ENCODE measurements at regions not wholly inside any gene's neighbourhood (a gene's known extent, or its start where the extent isn't known, plus 50 kb on each side); places are given as distances from the start of the nearest gene placed in this dataset.

- peaks cover 5% of the 10 kb centered on the region for H3K27me3 Mint-ChIP-seq (ENCODE audit: insufficient read depth, low read depth)
- H3K27ac Mint-ChIP-seq, result no peak overlapping the region
- Histone ChIP-seq H3K27ac (no peak overlapping the region), H3K27me3 (no peaks in the 10 kb centered on the region), H4K20me1 (ENCODE audit: low read depth) (no peaks in the 10 kb centered on the region), H3F3A (ENCODE audit: low read depth) (no peaks in the 10 kb centered on the region), H3K9ac (no peak overlapping the region), H3K4me2 (no peak overlapping the region), H2AFZ (replicated peaks) (no peak overlapping the region), H3K79me2 (ENCODE audit: low read depth) (no peaks in the 10 kb centered on the region), H3K4me1 (peaks cover 14% of the 10 kb centered on the region), H3K4me3 (no peak overlapping the region), H3K9me3 (ENCODE audit: low read depth) (no peaks in the 10 kb centered on the region), H3K36me3 (no peaks in the 10 kb centered on the region)
- TF ChIP-seq CTCF (IDR thresholded peaks at IDR 0.05) (no peak), EZH2phosphoT487 (IDR thresholded peaks at IDR 0.05) (no peak), EZH2 (IDR thresholded peaks at IDR 0.05) (no peak)
- no peak for DNase-seq (ENCODE audit: low spot score)
- no peaks in the 10 kb centered on the region for H3K9me3 Mint-ChIP-seq
- peaks cover 8% of the 10 kb centered on the region for H3K4me1 Mint-ChIP-seq
- H3K4me3 Mint-ChIP-seq, result no peak overlapping the region
- no peaks in the 10 kb centered on the region for H3K36me3 Mint-ChIP-seq
Observed at GRCh38 chr3:40912461-40912860, 286.8 kb upstream of the CTNNB1 start.

- Mint-ChIP-seq H3K36me3 (no peaks in the 10 kb centered on the region), H3K9me3 (no peaks in the 10 kb centered on the region), H3K27me3 (ENCODE audit: insufficient read depth, low read depth) (peaks cover 5% of the 10 kb centered on the region), H3K27ac (no peak overlapping the region), H3K4me1 (peaks cover 6% of the 10 kb centered on the region), H3K4me3 (no peak overlapping the region)
- H3K9ac ChIP-seq, result no peak overlapping the region
- no peak for DNase-seq (ENCODE audit: low spot score)
- no peak overlapping the region for H3K4me2 ChIP-seq
- TF ChIP-seq EZH2 (IDR thresholded peaks at IDR 0.05) (no peak), CTCF (IDR thresholded peaks at IDR 0.05) (no peak)
- H3K36me3 ChIP-seq, result no peaks in the 10 kb centered on the region
- H3K9me3 ChIP-seq (ENCODE audit: low read depth), result no peaks in the 10 kb centered on the region
- no peaks in the 10 kb centered on the region for H3K79me2 ChIP-seq (ENCODE audit: low read depth)
- no peak overlapping the region for H3K27ac ChIP-seq
- peaks cover 13% of the 10 kb centered on the region for H3K4me1 ChIP-seq
- H2AFZ ChIP-seq (replicated peaks), result no peak overlapping the region
- no peaks in the 10 kb centered on the region for H4K20me1 ChIP-seq (ENCODE audit: low read depth)
- no peaks in the 10 kb centered on the region for H3F3A ChIP-seq (ENCODE audit: low read depth)
- H3K27me3 ChIP-seq, result no peaks in the 10 kb centered on the region
- no peak overlapping the region for H3K4me3 ChIP-seq
Observed at GRCh38 chr3:40913192-40913591, 286.1 kb upstream of the CTNNB1 start.

DNA sequence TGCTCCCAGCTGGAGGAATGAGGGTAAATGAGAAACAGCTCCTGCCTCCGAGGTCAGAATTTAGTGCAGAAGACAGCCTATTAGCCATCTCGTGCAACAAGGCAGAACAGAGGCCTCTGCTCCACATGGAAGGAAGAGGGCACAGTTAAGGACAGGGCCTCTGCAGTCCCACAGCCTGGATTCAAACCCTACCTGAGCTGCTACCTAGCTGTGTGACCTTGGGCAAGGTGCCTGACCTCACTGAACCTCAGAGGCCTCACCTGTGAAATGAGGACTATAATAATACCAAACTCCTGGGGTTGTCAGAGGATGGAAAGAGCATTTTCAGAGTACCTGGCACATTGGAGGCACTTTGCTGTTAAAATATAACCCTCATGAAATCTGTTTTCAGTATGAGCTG is 285.7 kb upstream of the CTNNB1 start:
- H4K20me1 ChIP-seq (ENCODE audit: low read depth), result no peaks in the 10 kb centered on the region
- no peak overlapping the region for H3K4me3 Mint-ChIP-seq
- H3K36me3 ChIP-seq, result no peaks in the 10 kb centered on the region
- no peaks in the 10 kb centered on the region for H3K9me3 ChIP-seq (ENCODE audit: low read depth)
- no peak overlapping the region for H3K9ac ChIP-seq
- TF ChIP-seq CTCF (IDR thresholded peaks at IDR 0.05), result no peak
- no peaks in the 10 kb centered on the region for H3K36me3 Mint-ChIP-seq
- no peak overlapping the region for H2AFZ ChIP-seq (replicated peaks)
- H3K4me3 ChIP-seq, result no peak overlapping the region
- no peak overlapping the region for H3K27ac Mint-ChIP-seq
- H3K4me1 Mint-ChIP-seq, result peaks cover 5% of the 10 kb centered on the region
- H3K4me1 ChIP-seq, result peaks cover 9% of the 10 kb centered on the region
- H3K27ac ChIP-seq, result no peak overlapping the region
- no peak for DNase-seq (ENCODE audit: low spot score)
- no peaks in the 10 kb centered on the region for H3K9me3 Mint-ChIP-seq
- peaks cover 5% of the 10 kb centered on the region for H3K27me3 Mint-ChIP-seq (ENCODE audit: insufficient read depth, low read depth)
- no peaks in the 10 kb centered on the region for H3F3A ChIP-seq (ENCODE audit: low read depth)
- H3K4me2 ChIP-seq, result no peak overlapping the region
- no peaks in the 10 kb centered on the region for H3K27me3 ChIP-seq
- H3K79me2 ChIP-seq (ENCODE audit: low read depth), result no peaks in the 10 kb centered on the region

GRCh38 chr3:40914475-40914874 is 284.8 kb upstream of the CTNNB1 start:
- Histone ChIP-seq H4K20me1 (ENCODE audit: low read depth) (no peaks in the 10 kb centered on the region), H2AFZ (replicated peaks) (no peak overlapping the region), H3K9me3 (ENCODE audit: low read depth) (no peaks in the 10 kb centered on the region), H3K9ac (no peak overlapping the region), H3K27ac (no peak overlapping the region), H3K79me2 (ENCODE audit: low read depth) (no peaks in the 10 kb centered on the region), H3F3A (ENCODE audit: low read depth) (no peaks in the 10 kb centered on the region), H3K36me3 (no peaks in the 10 kb centered on the region), H3K4me2 (no peak overlapping the region), H3K4me1 (peaks cover 5% of the 10 kb centered on the region), H3K4me3 (no peak overlapping the region), H3K27me3 (no peaks in the 10 kb centered on the region)
- TF ChIP-seq EZH2phosphoT487 (IDR thresholded peaks at IDR 0.05) (no peak), CTCF (IDR thresholded peaks at IDR 0.05) (no peak), EZH2 (IDR thresholded peaks at IDR 0.05) (no peak)
- H3K27ac Mint-ChIP-seq, result no peak overlapping the region
- peaks cover 5% of the 10 kb centered on the region for H3K4me1 Mint-ChIP-seq
- H3K9me3 Mint-ChIP-seq, result no peaks in the 10 kb centered on the region
- DNase-seq (ENCODE audit: low spot score), result no peak
- H3K36me3 Mint-ChIP-seq, result no peaks in the 10 kb centered on the region
- H3K27me3 Mint-ChIP-seq (ENCODE audit: insufficient read depth, low read depth), result peaks cover 4% of the 10 kb centered on the region
- H3K4me3 Mint-ChIP-seq, result no peak overlapping the region

All from neural progenitor cell (in vitro differentiated cells).